GM12878 (cell line): ENCODE measurements at regions not wholly inside any gene's neighbourhood (a gene's known extent, or its start where the extent isn't known, plus 50 kb on each side); places are given as distances from the start of the nearest gene placed in this dataset.

Experiments used
- CREB1 ChIP-seq: IDR thresholded peaks from 2 replicates; pipeline ENCODE4 v1.6.1; 2012; ENCODE audit warnings: low read depth, mild to moderate bottlenecking, inconsistent platforms
- CTCF ChIP-seq, 3 experiments: IDR thresholded peaks in 2 of 3; conservative IDR thresholded peaks in 1 of 3; 2 replicates each; pipeline ENCODE4 v1.5.1; 2011; ENCODE audit warnings: low read depth in 3 of 3, low read length in 3 of 3, mild to moderate bottlenecking in 3 of 3, control low read depth in 2 of 3, moderate library complexity in 2 of 3, inconsistent platforms in 1 of 3, mixed read lengths in 1 of 3; ENCODE audit not compliant: control insufficient read depth in 2 of 3, insufficient read depth in 1 of 3; ENCODE audit errors: extremely low read depth in 1 of 3
- FOS ChIP-seq: IDR thresholded peaks from 3 replicates; pipeline ENCODE4 v1.6.1; 2011; ENCODE audit warnings: borderline replicate concordance; ENCODE audit not compliant: insufficient read length; ENCODE audit errors: extremely low read depth
- MEF2A ChIP-seq: IDR thresholded peaks from 2 replicates; pipeline ENCODE4 v1.6.1; 2011; ENCODE audit warnings: low read depth, mild to moderate bottlenecking, low read length, moderate library complexity; ENCODE audit not compliant: insufficient read depth
- NFIC ChIP-seq: IDR thresholded peaks from 2 replicates; pipeline ENCODE4 v1.6.1; 2012; ENCODE audit warnings: low read depth, mild to moderate bottlenecking, inconsistent platforms, low read length, moderate library complexity
- PBX3 ChIP-seq: IDR thresholded peaks from 2 replicates; pipeline ENCODE4 v1.6.1; 2011; ENCODE audit warnings: mild to moderate bottlenecking, low read depth, low read length, moderate library complexity; ENCODE audit not compliant: insufficient replicate concordance
- POLR2AphosphoS5 ChIP-seq: IDR thresholded peaks from 2 replicates; pipeline ENCODE4 v1.6.1; 2011; ENCODE audit warnings: mild to moderate bottlenecking, low read length, inconsistent platforms
- RAD21 ChIP-seq: IDR thresholded peaks from 2 replicates; pipeline ENCODE4 v1.6.1; 2011; ENCODE audit warnings: mild to moderate bottlenecking, low read depth, low read length, moderate library complexity; ENCODE audit not compliant: insufficient read depth
- REST ChIP-seq: IDR thresholded peaks from 2 replicates; pipeline ENCODE4 v1.6.1; 2012; ENCODE audit warnings: mild to moderate bottlenecking, low read depth, low read length
- SMC3 ChIP-seq: IDR thresholded peaks from 2 replicates; pipeline ENCODE4 v1.6.1; 2011; ENCODE audit warnings: low read length, improper control_type of control experiment, borderline replicate concordance
- TBL1XR1 ChIP-seq: IDR thresholded peaks from 2 replicates; pipeline ENCODE4 v1.6.1; 2012; ENCODE audit warnings: low read depth, low read length, improper control_type of control experiment
- TCF7 ChIP-seq: IDR thresholded peaks from 2 replicates; pipeline ENCODE4 v1.6.1; 2014; ENCODE audit warnings: antibody characterized with exemption, borderline replicate concordance
- YY1 ChIP-seq: IDR thresholded peaks from 2 replicates; pipeline ENCODE4 v1.6.1; 2011; ENCODE audit warnings: low read depth, mild to moderate bottlenecking, low read length

GRCh38 chr5:101482931-101483330 lies 579.8 kb upstream of the ST8SIA4 start:
- TF ChIP-seq TBL1XR1 (no peak), CTCF (IDR thresholded peaks at IDR 0.05 in 2 of 3, conservative IDR thresholded peaks at IDR 0.05 in 1 of 3; ENCODE audit: control insufficient read depth in 2 of 3, extremely low read depth in 1 of 3, insufficient read depth in 1 of 3, low read depth in 3 of 3, low read length in 3 of 3) (no peak), SMC3 (no peak), POLR2AphosphoS5 (no peak), YY1 (no peak), REST (no peak), MEF2A (no peak), NFIC (no peak), TCF7 (no peak), CREB1 (no peak), RAD21 (no peak), FOS (no peak), PBX3 (no peak)
